ENCODE measurements at regions not wholly inside any gene's neighbourhood (a gene's known extent, or its start where the extent isn't known, plus 50 kb on each side); places are given as distances from the start of the nearest gene placed in this dataset.

DNA sequence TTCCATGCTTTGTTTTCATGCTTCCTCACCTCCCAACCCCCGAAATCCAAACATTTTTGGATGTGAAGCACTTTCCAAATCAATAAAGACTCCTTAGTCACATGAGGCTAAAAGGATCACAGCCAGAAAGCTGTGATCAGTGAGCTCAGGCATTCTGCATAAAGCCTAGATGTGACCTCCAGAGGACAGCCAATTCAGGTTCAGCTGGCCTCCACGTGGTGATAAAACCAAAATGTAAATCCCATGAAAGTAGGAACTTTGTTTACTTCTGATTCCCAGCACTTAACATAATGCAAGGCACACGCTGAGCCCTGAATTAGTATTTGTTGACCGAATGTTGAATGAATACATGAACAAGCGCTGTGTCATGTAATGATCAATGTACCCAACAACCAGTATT lies 249.5 kb upstream of the EOMES start:
- Histone ChIP-seq H3K4me1 (no peaks in the 10 kb centered on the region), H3K9me3 (no peaks in the 10 kb centered on the region), H3K4me3 (no peak overlapping the region), H3K27ac (no peak overlapping the region), H3K36me3 (no peaks in the 10 kb centered on the region), H3K27me3 (no peaks in the 10 kb centered on the region)
- intact Hi-C loops (cut with DNase I; ENCODE audit: low total_unique reads), result no loop called here
- DNase-seq, result no peak
- TF ChIP-seq EP300 (IDR thresholded peaks at IDR 0.05) (no peak), CTCF (IDR thresholded peaks at IDR 0.05) (no peak), POLR2AphosphoS5 (IDR thresholded peaks at IDR 0.05) (no peak), POLR2A (IDR thresholded peaks at IDR 0.05) (no peak)
- 36 to 45% (median 44%) methylated on average over 5 of the region's 5 CpGs for WGBS, 5 donors

DNA sequence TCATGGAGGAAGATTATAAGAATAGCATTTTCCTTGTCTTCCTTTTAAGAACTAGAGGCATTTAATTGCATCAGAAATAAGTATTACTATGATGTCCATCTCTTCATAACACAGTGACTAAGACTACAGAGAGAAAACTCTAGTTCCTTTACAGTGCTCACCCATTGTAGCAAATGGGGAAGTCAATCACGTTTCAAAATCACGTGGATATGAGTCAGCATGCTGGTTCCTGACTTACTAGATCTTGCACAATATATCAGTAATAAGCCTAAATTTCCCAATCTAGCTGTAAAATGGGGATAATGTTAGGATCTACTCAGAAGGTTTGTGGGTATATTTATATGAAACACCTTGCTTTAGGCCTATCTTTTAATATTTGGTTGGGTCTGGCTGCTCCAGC lies 254.8 kb upstream of the EOMES start:
- peak in 1 of 2 donors; percentile 9 for DNase-seq
- WGBS, 5 donors, result 47 to 63% (median 60%) methylated on average over 2 of the region's 2 CpGs
- intact Hi-C loops (cut with DNase I; ENCODE audit: low total_unique reads), result no loop called here

DNA sequence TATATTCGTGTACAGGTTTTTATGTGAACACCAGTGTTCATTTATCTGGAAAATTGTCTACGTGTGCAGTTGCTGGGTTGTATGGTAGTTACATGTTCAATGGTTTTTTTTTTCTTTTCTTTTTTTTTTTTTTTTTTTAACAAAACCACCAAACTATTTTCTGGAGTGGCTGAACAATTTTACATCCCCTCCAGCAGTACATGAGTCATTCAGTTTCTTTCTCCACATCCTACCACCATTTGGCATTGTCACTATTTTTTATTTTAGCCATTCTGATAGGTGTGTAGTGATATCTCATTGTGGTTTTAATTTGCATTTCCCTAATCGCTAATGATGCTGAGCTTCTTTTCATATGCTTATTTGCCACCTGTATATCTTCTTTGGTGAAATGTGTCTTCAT lies 256.3 kb upstream of the EOMES start:
- Histone ChIP-seq H3K27me3 (no peaks in the 10 kb centered on the region), H3K27ac (no peak overlapping the region), H3K4me3 (no peak overlapping the region), H3K9me3 (no peaks in the 10 kb centered on the region), H3K4me1 (no peaks in the 10 kb centered on the region), H3K36me3 (no peaks in the 10 kb centered on the region)
- WGBS, 5 donors, result 80 to 87% (median 82%) methylated on average over 3 of the region's 3 CpGs
- DNase-seq, result no peak
- intact Hi-C loops (cut with DNase I; ENCODE audit: low total_unique reads), result no loop called here
- no peak for TF ChIP-seq CTCF (IDR thresholded peaks at IDR 0.05)
- TF ChIP-seq POLR2A (IDR thresholded peaks at IDR 0.05), result no peak
- no peak for TF ChIP-seq POLR2AphosphoS5 (IDR thresholded peaks at IDR 0.05)
- no peak for TF ChIP-seq EP300 (IDR thresholded peaks at IDR 0.05)

More for the DNA sequence above, 254.8 kb upstream of the EOMES start:
- H3K27me3 ChIP-seq, result no peaks in the 10 kb centered on the region
- no peaks in the 10 kb centered on the region for H3K36me3 ChIP-seq
- H3K9me3 ChIP-seq, result no peaks in the 10 kb centered on the region
- H3K27ac ChIP-seq, result no peak overlapping the region
- H3K4me3 ChIP-seq, result no peak overlapping the region
- H3K4me1 ChIP-seq, result no peaks in the 10 kb centered on the region
- TF ChIP-seq CTCF (IDR thresholded peaks at IDR 0.05) (no peak), POLR2A (IDR thresholded peaks at IDR 0.05) (no peak), POLR2AphosphoS5 (IDR thresholded peaks at IDR 0.05) (no peak), EP300 (IDR thresholded peaks at IDR 0.05) (no peak)

DNA sequence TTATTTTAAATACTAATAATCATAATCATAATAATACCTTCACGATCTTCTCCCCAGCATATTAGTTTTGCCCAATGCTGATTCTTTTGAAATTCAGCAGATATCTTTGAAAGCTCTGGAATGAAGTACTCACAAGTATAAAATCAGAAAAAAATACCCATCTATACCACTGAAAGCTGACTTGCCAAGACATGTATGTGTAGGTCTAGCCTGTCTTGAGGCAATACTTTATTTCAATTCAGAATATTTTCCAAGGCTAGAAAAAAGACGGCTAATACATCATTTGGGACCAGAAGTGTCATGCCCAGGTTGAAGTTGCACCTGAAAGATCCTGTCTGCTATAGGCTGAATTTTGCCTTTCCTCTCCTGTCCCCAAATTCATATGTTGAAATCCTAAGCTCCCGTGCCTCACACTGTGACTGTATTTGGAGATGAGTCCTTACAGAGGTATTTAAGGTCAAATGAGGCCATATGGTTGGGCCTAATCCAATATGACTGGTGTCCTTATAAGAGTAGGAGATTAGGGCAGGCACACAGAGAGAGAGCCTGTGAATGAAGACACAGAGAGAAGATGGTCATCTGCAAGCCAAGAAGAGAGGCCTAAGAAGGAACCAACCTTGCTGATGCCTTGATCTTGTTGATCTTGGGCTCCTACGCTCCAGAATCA lies 255.9 kb upstream of the CMC1 start:
- no peaks in the 10 kb centered on the region for H3K27me3 ChIP-seq
- TF ChIP-seq POLR2A (IDR thresholded peaks at IDR 0.05), result no peak
- no peak for TF ChIP-seq POLR2AphosphoS5 (IDR thresholded peaks at IDR 0.05)
- TF ChIP-seq EP300 (IDR thresholded peaks at IDR 0.05), result no peak
- no peak for TF ChIP-seq CTCF (IDR thresholded peaks at IDR 0.05)
- WGBS, 5 donors, result 76 to 86% (median 82%) methylated on average over 4 of the region's 4 CpGs
- H3K9me3 ChIP-seq, result no peaks in the 10 kb centered on the region
- no peak for DNase-seq
- no peaks in the 10 kb centered on the region for H3K4me1 ChIP-seq
- no peak overlapping the region for H3K27ac ChIP-seq
- no peaks in the 10 kb centered on the region for H3K36me3 ChIP-seq
- H3K4me3 ChIP-seq, result no peak overlapping the region
- intact Hi-C loops (cut with DNase I; ENCODE audit: low total_unique reads), result no loop called here
